ENCODE measurements at regions not wholly inside any gene's neighbourhood (a gene's known extent, or its start where the extent isn't known, plus 50 kb on each side); places are given as distances from the start of the nearest gene placed in this dataset.
"Not testable (repeated sequence)": the region's sequence is repeated elsewhere in the genome, so short reads cannot be mapped to it uniquely, and the experiment has no call there.

- not testable (repeated sequence) for DNase-seq
These were observed 803.6 kb upstream of the ID2 start for GRCh38 chr2:7878266-7878665.

- no peak for DNase-seq
These were observed 802.9 kb upstream of the ID2 start for GRCh38 chr2:7878786-7879482.

- no peak for DNase-seq
These were observed 802.4 kb upstream of the ID2 start for GRCh38 chr2:7879483-7879835.

GRCh38 chr2:7880126-7880525 lies 801.7 kb upstream of the ID2 start:
- DNase-seq = no peak

GRCh38 chr2:7880566-7880965 lies 801.3 kb upstream of the ID2 start:
- DNase-seq = no peak

GRCh38 chr2:7881063-7881462 lies 800.8 kb upstream of the ID2 start:
- DNase-seq = no peak

GRCh38 chr2:7881466-7881865 lies 800.4 kb upstream of the ID2 start:
- DNase-seq = no peak

- no peak for DNase-seq
These were observed 799.6 kb upstream of the ID2 start for GRCh38 chr2:7882296-7882695.

- DNase-seq = no peak
These were observed 797.5 kb upstream of the ID2 start for GRCh38 chr2:7884338-7884737.

GRCh38 chr2:7886666-7887065 lies 795.2 kb upstream of the ID2 start:
- no peak for DNase-seq

GRCh38 chr2:7887441-7887840 lies 794.4 kb upstream of the ID2 start:
- peak; percentile 63 for DNase-seq

- DNase-seq = no peak
These were observed 793.0 kb upstream of the ID2 start for GRCh38 chr2:7888876-7889275.

- DNase-seq = no peak
These were observed 790.5 kb upstream of the ID2 start for GRCh38 chr2:7891312-7891711.

GRCh38 chr2:7895289-7895688 lies 786.6 kb upstream of the ID2 start:
- no peak for DNase-seq

GRCh38 chr2:7896940-7897487 lies 784.8 kb upstream of the ID2 start:
- DNase-seq = no peak

- no peak for DNase-seq
These were observed 782.6 kb upstream of the ID2 start for GRCh38 chr2:7899241-7899640.

GRCh38 chr2:7899923-7900322 lies 781.9 kb upstream of the ID2 start:
- no peak for DNase-seq

- DNase-seq = no peak
These were observed 781.3 kb upstream of the ID2 start for GRCh38 chr2:7900593-7900992.

GRCh38 chr2:7902251-7902765 lies 779.5 kb upstream of the ID2 start:
- no peak for DNase-seq

- no peak for DNase-seq
These were observed 777.5 kb upstream of the ID2 start for GRCh38 chr2:7904319-7904718.

GRCh38 chr2:7905756-7906155 lies 776.1 kb upstream of the ID2 start:
- DNase-seq = no peak

- no peak for DNase-seq
These were observed 775.4 kb upstream of the ID2 start for GRCh38 chr2:7906431-7906830.

- no peak for DNase-seq
These were observed 774.8 kb upstream of the ID2 start for GRCh38 chr2:7907041-7907440.

- no peak for DNase-seq
These were observed 771.1 kb upstream of the ID2 start for GRCh38 chr2:7910752-7911151.

- no peak for DNase-seq
These were observed 770.7 kb upstream of the ID2 start for GRCh38 chr2:7911196-7911595.
